IPS DF 6.9 (cell line): ENCODE measurements at regions not wholly inside any gene's neighbourhood (a gene's known extent, or its start where the extent isn't known, plus 50 kb on each side); places are given as distances from the start of the nearest gene placed in this dataset.

Source experiments
- DNase-seq: peaks from one replicate; pipeline ENCODE4 v3.0.0-alpha.2; 2013; ENCODE audit warnings: low read depth, low spot score
- H3K27ac ChIP-seq: one replicate; pipeline ENCODE4 v1.5.1; 2013; ENCODE audit warnings: low read length, control low read depth
- H3K27me3 ChIP-seq: 2 replicates; pipeline ENCODE4 v1.6.1; 2013; ENCODE audit warnings: mild to moderate bottlenecking, low read length; ENCODE audit not compliant: control insufficient read depth, insufficient read depth
- H3K36me3 ChIP-seq: 2 replicates; pipeline ENCODE4 v1.6.1; 2013; ENCODE audit warnings: low read length; ENCODE audit not compliant: control insufficient read depth, insufficient read depth
- H3K4me1 ChIP-seq: 2 replicates; pipeline ENCODE4 v1.6.1; 2013; ENCODE audit warnings: low read length; ENCODE audit not compliant: control insufficient read depth, insufficient read depth
- H3K4me3 ChIP-seq: 2 replicates; pipeline ENCODE4 v1.5.1; 2013; ENCODE audit warnings: mild to moderate bottlenecking, low read length
- H3K9me3 ChIP-seq: 2 replicates; pipeline ENCODE4 v1.6.1; 2013; ENCODE audit warnings: low read length, inconsistent platforms; ENCODE audit not compliant: control insufficient read depth, insufficient read depth
- WGBS: extraction: QIAGEN DNeasy Blood & Tissue Kit; methylation state at CpG from one replicate; pipeline ENCODE4 v1.1.7; 2013; ENCODE audit warnings: mixed read lengths, missing lambda C conversion rate; ENCODE audit not compliant: insufficient read length, insufficient coverage; 5-methylcytosine and 5-hydroxymethylcytosine counted together

DNA sequence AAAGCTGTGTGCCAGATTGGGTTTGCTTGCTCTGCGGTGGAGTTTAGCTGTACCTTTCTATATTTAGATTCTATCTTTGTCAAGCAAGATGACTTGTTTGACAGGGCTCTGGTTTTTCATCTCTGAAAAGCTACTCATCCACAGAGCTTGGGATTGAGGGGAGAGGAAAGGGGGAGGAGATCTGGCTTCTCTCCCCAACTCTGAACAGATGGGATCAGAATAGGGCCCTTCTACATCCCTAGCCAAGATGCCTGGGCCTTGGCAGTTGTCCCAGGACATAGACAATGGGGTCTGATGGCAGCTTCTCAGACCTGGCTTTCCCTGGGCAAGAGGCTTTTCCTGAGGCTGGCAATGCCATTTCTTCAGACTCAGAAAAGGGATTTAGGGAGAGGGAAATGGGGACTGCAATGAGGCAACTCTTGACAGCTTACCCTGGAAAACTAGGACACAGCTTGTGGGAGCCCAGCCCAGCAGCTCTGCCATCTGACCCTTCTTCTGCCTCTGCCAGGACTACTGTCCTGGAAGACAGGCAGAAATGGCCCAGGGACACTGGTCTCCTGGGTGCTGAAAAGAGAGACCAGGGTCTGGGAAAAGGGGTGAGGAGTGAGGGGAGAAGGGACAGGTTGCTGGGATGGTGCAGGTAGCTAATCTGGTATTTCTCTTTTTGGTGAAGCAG lies 50.2 kb upstream of the ASTN2 start:
- H3K36me3 ChIP-seq = no peaks in the 10 kb centered on the region
- no peaks in the 10 kb centered on the region for H3K27me3 ChIP-seq
- no peak overlapping the region for H3K4me3 ChIP-seq
- no peaks in the 10 kb centered on the region for H3K9me3 ChIP-seq
- H3K4me1 ChIP-seq = no peaks in the 10 kb centered on the region
- H3K27ac ChIP-seq = no peak overlapping the region
- no CpG with 5 or more reads among the region's 1 CpG for WGBS
- no peak for DNase-seq
